Uterus (tissue), 2 donors: ENCODE measurements at regions not wholly inside any gene's neighbourhood (a gene's known extent, or its start where the extent isn't known, plus 50 kb on each side); places are given as distances from the start of the nearest gene placed in this dataset.

Experiments
- POLR2A ChIP-seq, 2 donors: fragments of 450-650 bp; IDR thresholded peaks; one replicate each; pipeline ENCODE4 v1.6.1; 2016; ENCODE audit warnings: antibody characterized with exemption in 2 of 2, mild to moderate bottlenecking in 1 of 2, moderate library complexity in 1 of 2
- TF ChIP-seq, protein P1 (sequence below), 4 experiments: fragments of 200-600 bp in 2 of 4; fragments of 450-650 bp in 2 of 4; sonication (generic) in 2 of 4; IDR thresholded peaks; one replicate each; pipeline ENCODE4 v1.5.1; 2016 to 2019; ENCODE audit warnings: antibody characterized with exemption in 4 of 4, mild to moderate bottlenecking in 2 of 4, moderate library complexity in 1 of 4

DNA sequence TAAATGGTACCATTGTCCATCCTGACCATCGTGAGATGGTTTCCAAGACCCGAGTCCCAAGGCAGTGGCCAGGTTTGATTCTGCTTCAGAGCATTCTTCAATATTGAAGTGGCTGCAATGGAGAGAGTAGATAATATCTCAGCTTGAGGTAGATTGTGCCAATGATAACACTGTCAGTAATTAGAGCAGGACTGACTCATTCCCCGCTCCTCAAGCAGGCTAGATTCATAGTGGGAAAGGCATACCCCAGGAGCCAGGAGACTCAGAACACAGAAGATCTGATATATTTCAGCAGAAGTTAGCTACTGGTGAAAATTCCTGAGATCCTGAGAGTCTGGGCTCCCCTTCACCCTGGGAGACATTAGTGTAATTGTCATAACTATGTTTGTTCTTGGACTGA lies 55.6 kb upstream of the LARGE1 start:
- TF ChIP-seq, protein P1, sequence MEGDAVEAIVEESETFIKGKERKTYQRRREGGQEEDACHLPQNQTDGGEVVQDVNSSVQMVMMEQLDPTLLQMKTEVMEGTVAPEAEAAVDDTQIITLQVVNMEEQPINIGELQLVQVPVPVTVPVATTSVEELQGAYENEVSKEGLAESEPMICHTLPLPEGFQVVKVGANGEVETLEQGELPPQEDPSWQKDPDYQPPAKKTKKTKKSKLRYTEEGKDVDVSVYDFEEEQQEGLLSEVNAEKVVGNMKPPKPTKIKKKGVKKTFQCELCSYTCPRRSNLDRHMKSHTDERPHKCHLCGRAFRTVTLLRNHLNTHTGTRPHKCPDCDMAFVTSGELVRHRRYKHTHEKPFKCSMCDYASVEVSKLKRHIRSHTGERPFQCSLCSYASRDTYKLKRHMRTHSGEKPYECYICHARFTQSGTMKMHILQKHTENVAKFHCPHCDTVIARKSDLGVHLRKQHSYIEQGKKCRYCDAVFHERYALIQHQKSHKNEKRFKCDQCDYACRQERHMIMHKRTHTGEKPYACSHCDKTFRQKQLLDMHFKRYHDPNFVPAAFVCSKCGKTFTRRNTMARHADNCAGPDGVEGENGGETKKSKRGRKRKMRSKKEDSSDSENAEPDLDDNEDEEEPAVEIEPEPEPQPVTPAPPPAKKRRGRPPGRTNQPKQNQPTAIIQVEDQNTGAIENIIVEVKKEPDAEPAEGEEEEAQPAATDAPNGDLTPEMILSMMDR (IDR thresholded peaks at IDR 0.05) = no peak
- TF ChIP-seq POLR2A (IDR thresholded peaks at IDR 0.05) = no peak
